ENCODE measurements at regions not wholly inside any gene's neighbourhood (a gene's known extent, or its start where the extent isn't known, plus 50 kb on each side); places are given as distances from the start of the nearest gene placed in this dataset.
A peak's percentile ranks its signal among the peaks of the same experiment; 100 is the strongest.

- DNase-seq = no peak
- Mint-ChIP-seq H3K9me3 (ENCODE audit: unreplicated experiment) (peaks cover 2% of the 10 kb centered on the region), H3K27ac (ENCODE audit: unreplicated experiment) (no peak overlapping the region), H3K36me3 (ENCODE audit: unreplicated experiment) (no peaks in the 10 kb centered on the region), H3K4me1 (ENCODE audit: low read depth, unreplicated experiment) (peaks cover 25% of the 10 kb centered on the region), H3K27me3 (ENCODE audit: unreplicated experiment) (peaks cover 2% of the 10 kb centered on the region), H3K4me3 (ENCODE audit: unreplicated experiment) (peak overlapping the region; percentile 65)
- TF ChIP-seq CTCF (IDR thresholded peaks at IDR 0.05; ENCODE audit: partially characterized antibody, unreplicated experiment) = no peak
These were observed 117.5 kb upstream of the CPEB4 start for GRCh38 chr5:173770637-173771036.

- Mint-ChIP-seq H3K4me3 (ENCODE audit: unreplicated experiment) (peak overlapping the region; percentile 65), H3K4me1 (ENCODE audit: low read depth, unreplicated experiment) (peaks cover 22% of the 10 kb centered on the region), H3K27me3 (ENCODE audit: unreplicated experiment) (peaks cover 2% of the 10 kb centered on the region), H3K27ac (ENCODE audit: unreplicated experiment) (peak overlapping the region; percentile 86), H3K9me3 (ENCODE audit: unreplicated experiment) (peaks cover 2% of the 10 kb centered on the region), H3K36me3 (ENCODE audit: unreplicated experiment) (no peaks in the 10 kb centered on the region)
- peak; percentile 43 for DNase-seq
- no peak for TF ChIP-seq CTCF (IDR thresholded peaks at IDR 0.05; ENCODE audit: partially characterized antibody, unreplicated experiment)
These were observed 116.9 kb upstream of the CPEB4 start for GRCh38 chr5:173771121-173771724.

- peaks cover 2% of the 10 kb centered on the region for H3K27me3 Mint-ChIP-seq (ENCODE audit: unreplicated experiment)
- peaks cover 20% of the 10 kb centered on the region for H3K4me1 Mint-ChIP-seq (ENCODE audit: low read depth, unreplicated experiment)
- peaks cover 2% of the 10 kb centered on the region for H3K9me3 Mint-ChIP-seq (ENCODE audit: unreplicated experiment)
- H3K4me3 Mint-ChIP-seq (ENCODE audit: unreplicated experiment) = no peak overlapping the region
- H3K27ac Mint-ChIP-seq (ENCODE audit: unreplicated experiment) = peak overlapping the region; percentile 43
- no peaks in the 10 kb centered on the region for H3K36me3 Mint-ChIP-seq (ENCODE audit: unreplicated experiment)
- DNase-seq = no peak
- TF ChIP-seq CTCF (IDR thresholded peaks at IDR 0.05; ENCODE audit: partially characterized antibody, unreplicated experiment) = no peak
These were observed 116.3 kb upstream of the CPEB4 start for GRCh38 chr5:173771725-173772383.

GRCh38 chr5:173772384-173773059, 115.6 kb upstream of the CPEB4 start:
- H3K27me3 Mint-ChIP-seq (ENCODE audit: unreplicated experiment) = peaks cover 2% of the 10 kb centered on the region
- DNase-seq = no peak
- H3K9me3 Mint-ChIP-seq (ENCODE audit: unreplicated experiment) = peaks cover 2% of the 10 kb centered on the region
- no peaks in the 10 kb centered on the region for H3K36me3 Mint-ChIP-seq (ENCODE audit: unreplicated experiment)
- TF ChIP-seq CTCF (IDR thresholded peaks at IDR 0.05; ENCODE audit: partially characterized antibody, unreplicated experiment) = no peak
- H3K27ac Mint-ChIP-seq (ENCODE audit: unreplicated experiment) = peak overlapping the region; percentile 43
- H3K4me1 Mint-ChIP-seq (ENCODE audit: low read depth, unreplicated experiment) = peaks cover 21% of the 10 kb centered on the region
- no peak overlapping the region for H3K4me3 Mint-ChIP-seq (ENCODE audit: unreplicated experiment)

GRCh38 chr5:173774271-173774761, 113.8 kb upstream of the CPEB4 start:
- no peak overlapping the region for H3K4me3 Mint-ChIP-seq (ENCODE audit: unreplicated experiment)
- no peak for TF ChIP-seq CTCF (IDR thresholded peaks at IDR 0.05; ENCODE audit: partially characterized antibody, unreplicated experiment)
- H3K4me1 Mint-ChIP-seq (ENCODE audit: low read depth, unreplicated experiment) = peaks cover 17% of the 10 kb centered on the region
- H3K27ac Mint-ChIP-seq (ENCODE audit: unreplicated experiment) = no peak overlapping the region
- DNase-seq = no peak
- no peaks in the 10 kb centered on the region for H3K27me3 Mint-ChIP-seq (ENCODE audit: unreplicated experiment)
- no peaks in the 10 kb centered on the region for H3K9me3 Mint-ChIP-seq (ENCODE audit: unreplicated experiment)
- H3K36me3 Mint-ChIP-seq (ENCODE audit: unreplicated experiment) = no peaks in the 10 kb centered on the region
